Lower leg skin (tissue), 3 donors: ENCODE measurements at regions not wholly inside any gene's neighbourhood (a gene's known extent, or its start where the extent isn't known, plus 50 kb on each side); places are given as distances from the start of the nearest gene placed in this dataset.

Experiments used
- CTCF ChIP-seq, 3 donors: fragments of 450-650 bp; IDR thresholded peaks; one replicate each; pipeline ENCODE4 v1.5.1; 2016; ENCODE audit warnings: antibody characterized with exemption in 3 of 3, mild to moderate bottlenecking in 3 of 3, moderate library complexity in 2 of 3
- POLR2A ChIP-seq, 2 donors: fragments of 450-650 bp; IDR thresholded peaks; one replicate each; pipeline ENCODE4 v1.6.1; 2016 to 2017; ENCODE audit warnings: antibody characterized with exemption in 2 of 2, mild to moderate bottlenecking in 1 of 2, moderate library complexity in 1 of 2

- TF ChIP-seq CTCF (IDR thresholded peaks at IDR 0.05), result no peak
- no peak for TF ChIP-seq POLR2A (IDR thresholded peaks at IDR 0.05)
Observed at GRCh38 chr2:209314653-209315052, 109.2 kb upstream of the MAP2 start.
